ENCODE measurements at regions not wholly inside any gene's neighbourhood (a gene's known extent, or its start where the extent isn't known, plus 50 kb on each side); places are given as distances from the start of the nearest gene placed in this dataset.

GRCh38 chr3:168870892-168871291 lies 775.2 kb upstream of the GOLIM4 start (continued):
- no peak for TF ChIP-seq ZNF462 (CRISPR knock-in tag; IDR thresholded peaks at IDR 0.05)

GRCh38 chr3:168865022-168865551 lies 769.4 kb upstream of the GOLIM4 start:
- Histone ChIP-seq H3K27ac (ENCODE audit: low read depth) (no peak overlapping the region), H3F3A (replicated peaks; ENCODE audit: low read depth) (no peaks in the 10 kb centered on the region), H3K27me3 (ENCODE audit: insufficient read depth) (no peaks in the 10 kb centered on the region), H2AFZ (no peak overlapping the region), H3K9me2 (ENCODE audit: insufficient read depth) (no peaks in the 10 kb centered on the region), H3K4me1 (ENCODE audit: insufficient read depth) (0 out of 2 replicates have a peak, but pooled peaks cover 8% of the 10 kb centered on the region), H3K4me3 (no peak overlapping the region), H3K4me2 (no peak overlapping the region), H3K79me2 (replicated peaks; ENCODE audit: insufficient read depth) (no peaks in the 10 kb centered on the region), H3K36me3 (ENCODE audit: insufficient read depth) (no peaks in the 10 kb centered on the region), H4K20me1 (replicated peaks; ENCODE audit: insufficient read depth) (no peaks in the 10 kb centered on the region)
- no peak overlapping the region for H3K4me3 Mint-ChIP-seq
- DNase-seq (ENCODE audit: low spot score), result peak; percentile 65
- no peak for ATAC-seq
- TF ChIP-seq CTCF (conservative IDR thresholded peaks at IDR 0.05; ENCODE audit: low read depth in 2 of 2) (peak in 1 of 2 experiments; percentile 90; a peak in 3 of 4 replicates), ETS1 (IDR thresholded peaks at IDR 0.05) (no peak)
- H3K36me3 Mint-ChIP-seq (ENCODE audit: low read depth), result no peaks in the 10 kb centered on the region
- no peaks in the 10 kb centered on the region for H3K27me3 Mint-ChIP-seq (ENCODE audit: insufficient read depth, low read depth, poor library complexity)
- peaks cover 10% of the 10 kb centered on the region; the same call in 2 of the 3 replicates for H3K4me1 Mint-ChIP-seq
- H3K9me3 Mint-ChIP-seq, result no peaks in the 10 kb centered on the region
- no peak overlapping the region for H3K27ac Mint-ChIP-seq

All from GM23338 (cell line).